ENCODE measurements at regions not wholly inside any gene's neighbourhood (a gene's known extent, or its start where the extent isn't known, plus 50 kb on each side); places are given as distances from the start of the nearest gene placed in this dataset.

GRCh38 chr6:94300424-94301144, 881.2 kb upstream of the EPHA7 start:
- BruUV-seq (replicated peaks): no TSS peak
- Histone ChIP-seq H3K27ac (ENCODE audit: extremely low read length, insufficient read depth, low read length) (no peak overlapping the region), H3K27me3 (ENCODE audit: control insufficient read depth in 1 of 2, insufficient read depth in 2 of 2, low read length in 2 of 2) (no peaks in the 10 kb centered on the region), H3K9me3 (ENCODE audit: low read length) (no peaks in the 10 kb centered on the region), H3K79me2 (ENCODE audit: insufficient read depth, low read length) (no peaks in the 10 kb centered on the region), H3K9ac (ENCODE audit: insufficient read depth, low read depth, low read length) (no peak overlapping the region), H3K4me3 (replicated peaks in 1 of 3; ENCODE audit: insufficient read depth in 1 of 3, low read depth in 2 of 3, low read length in 3 of 3) (no peak overlapping the region), H4K20me1 (ENCODE audit: insufficient read depth, low read length) (no peaks in the 10 kb centered on the region), H2AFZ (ENCODE audit: low read length) (no peak overlapping the region), H3K36me3 (replicated peaks in 1 of 2; ENCODE audit: control insufficient read depth in 1 of 2, insufficient read depth in 2 of 2, low read length in 2 of 2) (no peaks in the 10 kb centered on the region), H3K4me1 (ENCODE audit: insufficient read depth, low read length) (no peaks in the 10 kb centered on the region), H3K4me2 (ENCODE audit: low read depth, low read length) (no peak overlapping the region)
- intact Hi-C loops (cut with micrococcal nuclease; ENCODE audit: unreplicated experiment): no loop called here
- TF ChIP-seq AHDC1 (CRISPR knock-in tag; IDR thresholded peaks at IDR 0.05; ENCODE audit: borderline replicate concordance): no peak
- no peak for TF ChIP-seq ZSCAN22 (CRISPR knock-in tag; IDR thresholded peaks at IDR 0.05)
- TF ChIP-seq ATF2 (CRISPR knock-in tag; IDR thresholded peaks at IDR 0.05): no peak
- TF ChIP-seq ZIK1 (CRISPR knock-in tag; IDR thresholded peaks at IDR 0.05; ENCODE audit: borderline replicate concordance, low read depth): no peak
- no peak for ATAC-seq
- no peak for FAIRE-seq
- POLR2A ChIA-PET: no interaction called here
- WGBS (ENCODE audit: low lambda C conversion rate): 6% methylated on average over 2 of the region's 5 CpGs
- CTCF ChIA-PET (ENCODE audit: low intra/inter-chr PET ratio, low total read pairs): no interaction called here
- no peak for DNase-seq (ENCODE audit: low spot score)
- in situ Hi-C loops (cut with HindIII; ENCODE audit: extremely low pct_ligation_motif_present, low pct_unique_long_range_greater_than_20kb): no loop called here

Data from HepG2 (cell line).